Activated naive CD4-positive, alpha-beta T cell treated with anti-CD3 and anti-CD28 coated beads for 36 hours (primary cell): ENCODE measurements at regions not wholly inside any gene's neighbourhood (a gene's known extent, or its start where the extent isn't known, plus 50 kb on each side); places are given as distances from the start of the nearest gene placed in this dataset.
"Not testable (repeated sequence)": the region's sequence is repeated elsewhere in the genome, so short reads cannot be mapped to it uniquely, and the experiment has no call there.

Experiments
- CTCF ChIA-PET: fragments of 350-600 bp; sonication (Branson Sonifier 250); formaldehyde crosslinking; loops from one replicate; lab custom pipeline; 2021; ENCODE audit warnings: antibody characterized with exemption; lab: Charles Lee
- DNase-seq: peaks from one replicate; pipeline ENCODE4 v3.0.0-alpha.2; 2020
- H3K27ac Mint-ChIP-seq: one replicate; pipeline ENCODE4 v1.8.0; 2021; ENCODE audit warnings: mild to moderate bottlenecking, mixed read lengths
- H3K27me3 Mint-ChIP-seq: one replicate; pipeline ENCODE4 v1.8.0; 2021; ENCODE audit warnings: low read depth, mixed read lengths
- H3K36me3 Mint-ChIP-seq: one replicate; pipeline ENCODE4 v1.8.0; 2021; ENCODE audit warnings: low read depth, mixed read lengths
- H3K4me1 Mint-ChIP-seq: one replicate; pipeline ENCODE4 v1.8.0; 2021; ENCODE audit warnings: low read depth, mixed read lengths
- H3K4me3 Mint-ChIP-seq: one replicate; pipeline ENCODE4 v1.8.0; 2021; ENCODE audit warnings: mild to moderate bottlenecking, moderate library complexity, mixed read lengths
- H3K9me3 Mint-ChIP-seq: one replicate; pipeline ENCODE4 v1.8.0; 2021; ENCODE audit warnings: mixed read lengths
- intact Hi-C: fragments of 100-400 bp; cut with micrococcal nuclease; formaldehyde crosslinking; loops from one replicate; pipeline ENCODE4 v1.15.1; 2023

DNA sequence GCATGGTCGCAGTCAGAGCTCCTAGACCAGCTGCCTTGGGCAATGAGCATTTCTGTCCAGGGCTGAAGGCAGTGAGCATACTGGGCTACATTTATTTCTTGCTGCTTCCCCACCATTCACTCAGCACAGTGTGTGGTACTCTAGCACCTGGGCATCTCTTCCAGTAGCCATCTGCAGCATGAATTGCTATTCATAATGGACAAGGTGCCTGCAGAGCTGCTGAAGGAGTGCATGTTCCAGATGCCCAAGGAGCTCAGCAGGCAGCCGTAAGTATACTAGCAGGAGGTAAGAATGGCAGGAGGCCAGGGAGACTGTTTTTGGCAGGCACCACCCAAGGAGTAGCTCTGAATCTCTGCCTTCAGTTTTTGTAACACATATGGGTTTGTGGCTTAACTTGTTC lies 110.4 kb upstream of the RXFP1 start:
- Mint-ChIP-seq H3K27ac (no peak overlapping the region), H3K36me3 (no peaks in the 10 kb centered on the region), H3K4me3 (no peak overlapping the region), H3K9me3 (no peaks in the 10 kb centered on the region), H3K27me3 (no peaks in the 10 kb centered on the region), H3K4me1 (no peaks in the 10 kb centered on the region)
- CTCF ChIA-PET: interaction anchor here (0.7 kb wide), 1 partner anchor 218 kb away, joined by 3 read pairs; no protein-coding TSS in a partner anchor
- no peak for DNase-seq
- intact Hi-C loops: loop anchor here (10.0 kb wide), 1 partner anchor 214 kb away; no protein-coding TSS in a partner anchor

DNA sequence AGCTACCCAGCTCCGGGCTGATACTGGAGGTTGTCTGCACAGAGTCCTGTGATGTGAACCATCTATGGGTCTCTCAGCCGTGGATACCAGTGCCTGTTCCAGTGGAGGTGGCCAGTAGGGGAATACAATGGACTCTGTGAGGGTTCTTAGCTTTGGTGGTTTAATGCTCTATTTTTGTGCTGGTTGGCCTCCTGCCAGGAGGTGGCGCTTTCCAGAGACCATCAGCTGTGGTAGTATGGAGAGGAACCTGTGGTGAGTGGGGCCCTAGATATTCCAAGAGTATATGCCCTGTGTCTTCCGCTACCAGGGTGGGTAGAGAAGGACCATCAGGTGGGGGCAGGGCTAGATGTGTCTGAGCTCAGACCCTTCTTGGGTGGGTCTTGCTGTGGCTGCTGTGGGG lies 103.0 kb upstream of the RXFP1 start:
- H3K36me3 Mint-ChIP-seq, H3K4me3 Mint-ChIP-seq, H3K4me1 Mint-ChIP-seq, H3K9me3 Mint-ChIP-seq, CTCF ChIA-PET, H3K27me3 Mint-ChIP-seq, H3K27ac Mint-ChIP-seq: not testable (repeated sequence)
- DNase-seq: peak; percentile 8
- intact Hi-C loops: loop anchor here (10.0 kb wide), 1 partner anchor 206 kb away; no protein-coding TSS in a partner anchor

DNA sequence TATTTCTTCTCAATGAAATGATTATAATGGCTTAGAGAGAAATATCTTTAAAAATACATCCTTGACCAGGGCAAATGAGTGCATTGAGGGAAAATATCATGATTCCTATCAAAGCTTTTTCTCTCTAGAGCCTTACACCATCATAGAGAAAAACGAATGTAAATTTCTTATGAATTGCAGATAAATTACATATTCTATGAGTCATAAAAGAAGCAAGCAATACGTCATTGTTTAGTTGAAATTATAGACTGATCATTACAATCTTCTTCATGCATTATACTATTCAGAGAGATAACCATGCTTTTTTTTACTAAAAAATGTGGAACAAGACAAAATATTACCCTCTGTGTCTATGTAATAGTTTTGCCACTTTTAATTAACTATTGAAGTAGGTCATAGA lies 100.9 kb upstream of the RXFP1 start:
- no peaks in the 10 kb centered on the region for H3K27me3 Mint-ChIP-seq
- H3K4me3 Mint-ChIP-seq: no peak overlapping the region
- H3K27ac Mint-ChIP-seq: no peak overlapping the region
- H3K36me3 Mint-ChIP-seq: no peaks in the 10 kb centered on the region
- no peaks in the 10 kb centered on the region for H3K4me1 Mint-ChIP-seq
- CTCF ChIA-PET: no interaction called here
- intact Hi-C loops: no loop called here
- no peaks in the 10 kb centered on the region for H3K9me3 Mint-ChIP-seq
- no peak for DNase-seq

DNA sequence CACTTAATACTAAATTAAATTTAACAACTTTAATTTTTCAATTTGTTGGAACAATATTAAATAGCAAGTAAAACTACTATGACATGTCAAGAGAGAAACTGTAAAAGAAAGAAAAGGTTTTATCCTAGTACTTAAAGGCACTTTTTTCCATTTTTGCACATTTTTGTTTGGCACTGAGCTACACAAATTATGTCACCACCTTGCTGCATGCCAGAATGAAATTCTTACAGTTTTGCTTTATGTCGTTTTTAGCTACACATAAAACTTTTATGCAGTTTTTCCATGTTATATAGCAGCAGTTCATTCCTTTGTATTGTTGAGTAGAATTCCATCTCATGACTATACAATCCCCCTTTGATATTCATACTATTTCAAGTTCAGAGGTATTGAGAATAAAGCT lies 99.1 kb upstream of the RXFP1 start:
- Mint-ChIP-seq H3K4me3 (no peak overlapping the region), H3K27me3 (no peaks in the 10 kb centered on the region), H3K4me1 (no peaks in the 10 kb centered on the region), H3K9me3 (no peaks in the 10 kb centered on the region), H3K36me3 (no peaks in the 10 kb centered on the region), H3K27ac (no peak overlapping the region)
- CTCF ChIA-PET: no interaction called here
- intact Hi-C loops: no loop called here
- no peak for DNase-seq

DNA sequence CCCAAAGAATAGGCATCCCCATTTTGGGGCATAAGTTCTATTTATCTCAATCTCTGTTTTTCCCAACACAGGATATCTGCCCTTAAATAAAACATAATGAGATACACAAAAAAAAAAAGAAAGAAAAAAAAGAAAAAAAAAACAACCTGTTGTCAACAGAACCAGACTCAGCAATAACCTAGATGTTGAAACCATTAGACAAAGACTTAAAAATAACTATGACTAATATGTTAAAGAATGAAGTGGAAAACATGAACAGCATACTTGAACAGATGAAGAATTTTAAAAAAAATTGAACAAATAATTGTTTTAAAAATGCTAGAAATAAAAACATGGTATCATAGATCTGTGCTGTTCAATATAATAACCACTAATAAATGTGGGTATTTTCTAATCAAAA lies 93.4 kb upstream of the RXFP1 start:
- CTCF ChIA-PET: interaction anchor here (0.6 kb wide), 1 partner anchor 329 kb away, joined by 3 read pairs; no protein-coding TSS in a partner anchor
- Mint-ChIP-seq H3K4me3 (no peak overlapping the region), H3K9me3 (no peaks in the 10 kb centered on the region), H3K27me3 (no peaks in the 10 kb centered on the region), H3K4me1 (no peaks in the 10 kb centered on the region), H3K36me3 (no peaks in the 10 kb centered on the region), H3K27ac (no peak overlapping the region)
- intact Hi-C loops: no loop called here
- no peak for DNase-seq

DNA sequence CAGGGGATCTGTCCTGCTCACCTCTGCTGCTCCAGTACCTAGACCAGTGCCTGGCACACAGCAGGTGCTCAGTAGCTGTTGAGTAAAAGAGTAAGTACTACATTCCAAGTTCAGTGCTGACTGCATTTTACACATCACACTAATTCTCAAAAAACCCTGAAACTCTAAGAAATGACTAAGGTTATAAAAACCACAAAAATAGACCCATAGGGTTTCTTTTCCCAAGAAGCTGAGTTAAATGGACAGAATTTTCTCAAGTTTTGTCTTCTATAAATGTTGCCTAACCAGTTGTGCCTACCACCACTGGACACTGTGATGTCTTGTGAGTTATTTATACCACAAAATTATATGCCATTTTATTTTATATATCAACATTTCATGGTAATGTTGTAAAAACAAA lies 78.9 kb upstream of the RXFP1 start:
- intact Hi-C loops: no loop called here
- Mint-ChIP-seq H3K4me3 (no peak overlapping the region), H3K4me1 (no peaks in the 10 kb centered on the region), H3K27ac (no peak overlapping the region), H3K36me3 (no peaks in the 10 kb centered on the region), H3K27me3 (no peaks in the 10 kb centered on the region), H3K9me3 (no peaks in the 10 kb centered on the region)
- no peak for DNase-seq
- CTCF ChIA-PET: no interaction called here

DNA sequence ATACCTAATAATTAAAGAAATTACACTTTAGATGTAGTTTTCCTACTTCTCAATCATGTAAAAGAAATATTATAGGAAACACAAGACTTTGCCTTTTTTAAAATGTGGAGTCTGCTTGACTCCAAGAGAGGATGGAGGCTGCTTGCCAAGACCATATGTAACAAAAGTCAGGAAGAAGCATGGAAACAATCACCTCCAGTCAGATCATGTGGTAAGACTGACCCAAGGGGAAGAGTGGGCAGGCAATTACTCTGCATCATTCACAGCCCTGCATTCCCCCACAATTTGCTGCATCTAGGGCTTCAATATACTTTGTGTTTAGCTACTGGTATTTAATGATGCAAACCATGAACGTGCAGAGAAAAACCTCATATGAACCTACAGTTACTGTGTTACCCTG lies 78.0 kb upstream of the RXFP1 start:
- CTCF ChIA-PET: no interaction called here
- H3K9me3 Mint-ChIP-seq: no peaks in the 10 kb centered on the region
- H3K27me3 Mint-ChIP-seq: no peaks in the 10 kb centered on the region
- H3K4me1 Mint-ChIP-seq: no peaks in the 10 kb centered on the region
- no peak overlapping the region for H3K4me3 Mint-ChIP-seq
- H3K27ac Mint-ChIP-seq: no peak overlapping the region
- intact Hi-C loops: no loop called here
- no peaks in the 10 kb centered on the region for H3K36me3 Mint-ChIP-seq
- DNase-seq: no peak

DNA sequence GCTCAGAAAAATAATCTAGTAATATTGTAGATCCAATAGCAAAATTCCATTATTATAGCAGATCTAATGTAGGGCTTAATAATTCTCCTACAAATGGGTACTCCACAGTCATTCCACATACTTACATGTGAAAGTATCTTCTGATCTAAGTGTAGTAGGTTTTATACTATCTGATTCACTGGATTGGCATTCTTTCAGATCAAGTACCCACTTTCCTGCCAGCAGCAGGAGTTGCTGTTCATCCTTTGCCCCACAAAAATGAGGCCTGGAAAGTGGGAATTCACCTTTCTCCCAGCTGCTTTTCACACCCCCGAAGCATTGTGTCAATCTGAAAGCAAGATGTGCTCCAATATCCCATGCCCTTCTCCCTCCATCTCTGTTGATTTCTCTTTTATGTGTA lies 77.1 kb upstream of the RXFP1 start:
- H3K27ac Mint-ChIP-seq: no peak overlapping the region
- H3K4me1 Mint-ChIP-seq: no peaks in the 10 kb centered on the region
- H3K9me3 Mint-ChIP-seq: no peaks in the 10 kb centered on the region
- H3K4me3 Mint-ChIP-seq: no peak overlapping the region
- H3K27me3 Mint-ChIP-seq: no peaks in the 10 kb centered on the region
- intact Hi-C loops: no loop called here
- no peaks in the 10 kb centered on the region for H3K36me3 Mint-ChIP-seq
- CTCF ChIA-PET: no interaction called here
- DNase-seq: no peak

DNA sequence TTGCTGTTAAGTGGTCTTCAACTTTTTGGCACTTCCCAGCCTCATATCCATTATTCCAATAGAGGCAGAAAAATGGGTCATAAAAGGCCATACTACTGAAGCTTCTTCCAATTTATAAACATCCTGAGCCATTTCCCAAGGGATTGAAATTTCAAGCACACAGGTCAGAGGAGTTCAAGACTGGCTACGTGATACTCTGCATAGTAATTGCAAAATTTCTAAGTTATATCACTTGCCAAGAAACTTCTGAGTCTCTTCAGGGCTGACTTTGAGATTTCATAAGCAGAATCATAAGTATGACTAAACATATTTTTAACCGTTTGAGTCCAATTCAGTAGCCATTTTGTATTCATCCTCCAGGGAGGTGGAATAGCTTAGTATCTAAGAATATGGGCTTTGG lies 75.6 kb upstream of the RXFP1 start:
- H3K27me3 Mint-ChIP-seq: no peaks in the 10 kb centered on the region
- no peaks in the 10 kb centered on the region for H3K9me3 Mint-ChIP-seq
- H3K4me1 Mint-ChIP-seq: no peaks in the 10 kb centered on the region
- no peak overlapping the region for H3K4me3 Mint-ChIP-seq
- CTCF ChIA-PET: no interaction called here
- H3K27ac Mint-ChIP-seq: no peak overlapping the region
- intact Hi-C loops: no loop called here
- H3K36me3 Mint-ChIP-seq: no peaks in the 10 kb centered on the region
- DNase-seq: no peak

DNA sequence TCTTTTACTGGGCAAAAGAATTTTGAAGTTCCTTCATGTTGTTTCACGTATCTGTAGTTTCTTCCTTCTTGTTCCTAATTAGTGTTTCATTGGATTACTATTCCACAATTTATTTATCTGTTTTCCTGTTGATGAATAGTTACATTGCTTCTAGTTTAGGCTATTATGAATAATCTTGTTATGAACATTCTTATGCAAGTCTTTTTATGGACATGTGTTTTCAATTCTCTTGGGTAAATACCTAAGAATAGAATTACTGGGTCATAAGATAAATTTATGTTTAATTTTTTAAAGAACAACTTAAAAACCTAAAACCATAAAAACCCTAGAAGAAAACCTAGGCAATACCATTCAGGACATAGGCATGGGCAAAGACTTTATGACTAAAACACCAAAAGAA lies 70.9 kb upstream of the RXFP1 start:
- intact Hi-C loops: no loop called here
- H3K4me3 Mint-ChIP-seq: no peak overlapping the region
- no peaks in the 10 kb centered on the region for H3K9me3 Mint-ChIP-seq
- no peak overlapping the region for H3K27ac Mint-ChIP-seq
- DNase-seq: no peak
- no peaks in the 10 kb centered on the region for H3K36me3 Mint-ChIP-seq
- CTCF ChIA-PET: no interaction called here
- H3K27me3 Mint-ChIP-seq: no peaks in the 10 kb centered on the region
- no peaks in the 10 kb centered on the region for H3K4me1 Mint-ChIP-seq

DNA sequence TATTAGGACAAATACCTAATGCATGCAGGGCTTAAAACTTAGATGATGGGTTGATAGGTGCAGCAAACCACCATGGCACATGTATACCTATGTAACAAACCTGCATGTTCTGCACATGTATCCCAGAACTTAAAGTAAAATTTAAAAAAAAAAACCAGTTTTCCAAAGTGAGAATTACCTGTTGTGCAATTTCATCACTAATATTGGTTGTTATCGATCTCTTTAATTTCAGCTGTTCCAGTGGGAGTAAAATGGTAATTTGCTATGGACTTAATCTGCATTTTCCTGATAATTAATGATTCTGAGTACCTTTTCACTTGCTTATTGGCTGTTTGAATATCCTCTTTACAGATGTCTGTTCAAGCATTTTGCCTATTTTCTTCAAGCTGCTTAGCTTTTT lies 69.6 kb upstream of the RXFP1 start:
- intact Hi-C loops, H3K4me1 Mint-ChIP-seq, DNase-seq, H3K36me3 Mint-ChIP-seq, H3K9me3 Mint-ChIP-seq, H3K27ac Mint-ChIP-seq, H3K27me3 Mint-ChIP-seq, CTCF ChIA-PET, H3K4me3 Mint-ChIP-seq: not testable (repeated sequence)

DNA sequence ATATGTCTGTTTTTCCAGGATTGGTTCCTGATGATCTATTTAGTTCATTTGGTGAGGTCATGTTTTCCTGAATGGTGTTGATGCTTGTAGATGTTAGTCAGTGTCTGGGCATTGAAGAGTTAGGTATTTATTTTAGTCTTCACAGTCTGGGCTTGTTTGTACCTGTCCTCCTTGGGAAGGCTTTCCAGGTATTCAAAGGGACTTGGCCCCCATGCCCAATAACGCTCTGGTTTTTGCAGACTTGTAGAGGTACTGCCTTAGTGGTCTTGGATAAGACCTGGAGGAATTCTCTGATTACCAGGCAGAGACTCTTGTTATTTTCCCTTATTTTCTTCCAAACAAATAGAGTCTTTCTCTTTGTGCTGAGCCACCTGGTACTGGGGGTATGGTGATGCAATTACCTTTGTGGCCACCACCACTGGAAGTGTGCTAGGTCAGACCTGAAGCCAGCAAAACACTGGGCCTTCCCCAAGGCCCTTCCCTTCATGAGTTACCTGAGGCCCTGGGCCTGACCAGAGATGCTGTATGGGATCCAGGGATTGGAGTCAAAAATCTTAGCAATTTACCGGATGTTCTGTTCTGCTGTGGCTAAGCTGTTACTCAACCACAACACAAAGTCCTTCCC lies 63.3 kb upstream of the RXFP1 start:
- intact Hi-C loops: no loop called here
- CTCF ChIA-PET: no interaction called here
- Mint-ChIP-seq H3K27ac (no peak overlapping the region), H3K36me3 (no peaks in the 10 kb centered on the region), H3K4me1 (no peaks in the 10 kb centered on the region), H3K9me3 (no peaks in the 10 kb centered on the region), H3K27me3 (peaks cover 2% of the 10 kb centered on the region), H3K4me3 (no peak overlapping the region)
- DNase-seq: no peak

DNA sequence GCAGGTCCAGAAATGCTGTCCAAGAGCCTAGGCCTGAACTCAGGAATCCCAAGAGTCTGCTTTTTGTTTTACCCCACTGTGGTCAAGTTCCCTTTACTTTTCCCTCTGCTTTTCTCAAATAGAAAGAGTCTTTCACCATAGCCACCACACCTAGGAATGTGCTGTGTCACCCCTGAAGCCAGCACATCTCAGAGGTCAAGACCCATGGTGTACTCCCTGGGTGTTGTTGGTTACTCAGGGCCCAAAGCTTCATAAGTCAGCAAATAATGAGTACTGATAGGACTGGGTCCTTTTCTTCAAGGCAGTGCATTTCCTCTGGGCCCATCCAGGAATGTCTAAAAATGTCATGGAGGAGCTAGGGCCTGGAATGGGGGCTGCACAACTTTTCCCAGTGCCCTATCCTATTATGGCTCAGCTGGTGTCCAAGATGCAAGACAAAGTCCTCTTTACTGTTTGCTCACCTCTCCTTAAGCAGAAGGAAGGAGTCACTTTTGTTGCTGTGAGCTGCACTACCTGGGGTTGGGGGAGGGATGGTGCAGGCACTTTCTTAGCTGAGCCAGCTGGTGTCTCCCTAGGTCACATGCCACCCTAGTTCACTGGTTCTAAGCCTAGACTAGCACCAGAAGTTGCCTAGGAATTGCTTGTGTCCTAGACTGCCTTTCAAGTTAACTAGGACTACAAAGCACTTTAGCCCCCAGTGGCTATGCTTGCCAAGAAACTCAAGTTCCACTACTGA lies 62.4 kb upstream of the RXFP1 start:
- H3K27me3 Mint-ChIP-seq: peaks cover 2% of the 10 kb centered on the region
- H3K9me3 Mint-ChIP-seq: no peaks in the 10 kb centered on the region
- CTCF ChIA-PET: no interaction called here
- DNase-seq: no peak
- no peaks in the 10 kb centered on the region for H3K36me3 Mint-ChIP-seq
- H3K27ac Mint-ChIP-seq: no peak overlapping the region
- no peaks in the 10 kb centered on the region for H3K4me1 Mint-ChIP-seq
- H3K4me3 Mint-ChIP-seq: no peak overlapping the region
- intact Hi-C loops: no loop called here
